Activated naive CD4-positive, alpha-beta T cell treated with anti-CD3 and anti-CD28 coated beads, Interleukin-2, amount 10 ng/mL, durations not matched to agents 7 days and 5 days (primary cell): ENCODE measurements at regions not wholly inside any gene's neighbourhood (a gene's known extent, or its start where the extent isn't known, plus 50 kb on each side); places are given as distances from the start of the nearest gene placed in this dataset.
"Not testable (repeated sequence)": the region's sequence is repeated elsewhere in the genome, so short reads cannot be mapped to it uniquely, and the experiment has no call there.

Experiments used
- CTCF ChIA-PET: fragments of 350-600 bp; sonication (Branson Sonifier 250); formaldehyde crosslinking; loops from one replicate; lab custom pipeline; 2021; ENCODE audit warnings: antibody characterized with exemption; lab: Charles Lee
- DNase-seq: peaks from one replicate; pipeline ENCODE4 v3.0.0-alpha.2; 2020
- H3K27ac Mint-ChIP-seq: one replicate; pipeline ENCODE4 v1.8.0; 2021; ENCODE audit warnings: mild to moderate bottlenecking, moderate library complexity, mixed read lengths
- H3K27me3 Mint-ChIP-seq: one replicate; pipeline ENCODE4 v1.8.0; 2021; ENCODE audit warnings: mild to moderate bottlenecking, mixed read lengths
- H3K36me3 Mint-ChIP-seq: one replicate; pipeline ENCODE4 v1.8.0; 2021; ENCODE audit warnings: mixed read lengths
- H3K4me1 Mint-ChIP-seq: one replicate; pipeline ENCODE4 v1.8.0; 2021; ENCODE audit warnings: mixed read lengths
- H3K4me3 Mint-ChIP-seq: one replicate; pipeline ENCODE4 v1.8.0; 2021; ENCODE audit warnings: mild to moderate bottlenecking, moderate library complexity, mixed read lengths
- H3K9me3 Mint-ChIP-seq: one replicate; pipeline ENCODE4 v1.8.0; 2021; ENCODE audit warnings: mixed read lengths

DNA sequence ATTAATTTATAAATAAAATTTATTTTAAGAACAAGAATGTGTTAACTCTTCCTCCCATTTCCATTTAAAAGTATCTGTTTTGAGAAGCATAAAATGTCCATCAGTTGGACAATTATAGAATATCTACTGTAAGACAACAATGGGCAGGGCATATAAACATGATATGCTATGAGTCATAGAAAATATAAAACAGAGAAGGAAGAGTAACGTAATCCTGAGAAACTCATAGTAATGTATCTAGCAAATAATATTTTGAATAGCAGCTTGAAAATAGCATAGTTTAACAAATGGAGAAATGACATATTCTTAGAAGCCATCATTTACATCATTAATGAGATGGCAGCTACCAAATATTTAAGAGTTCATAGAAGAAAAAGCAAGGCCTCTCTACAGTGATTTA is 820.3 kb upstream of the PCDH10 start:
- no peak overlapping the region for H3K4me3 Mint-ChIP-seq
- no peak for DNase-seq
- CTCF ChIA-PET, result no interaction called here

DNA sequence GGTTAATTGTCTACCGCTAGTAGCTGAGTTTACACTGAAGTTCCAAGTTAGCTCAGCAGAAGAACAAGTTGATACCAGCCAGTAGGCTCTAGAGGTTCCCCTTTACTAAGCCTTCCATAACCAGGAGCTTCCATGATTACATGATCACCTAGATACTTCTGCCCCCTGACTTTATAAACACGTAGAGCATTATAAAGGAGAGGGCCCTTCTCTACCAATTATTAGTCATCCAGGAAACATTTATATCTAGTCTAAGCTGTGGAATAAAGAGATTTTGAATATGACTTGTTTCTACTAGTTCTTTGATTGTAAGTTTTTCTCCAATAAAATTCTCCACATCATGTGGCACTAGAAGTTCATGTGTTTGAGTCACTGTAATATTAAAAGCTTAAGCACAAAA is 818.1 kb upstream of the PCDH10 start:
- Mint-ChIP-seq H3K27ac (no peak overlapping the region), H3K9me3 (peaks cover 3% of the 10 kb centered on the region), H3K27me3 (no peaks in the 10 kb centered on the region), H3K36me3 (no peaks in the 10 kb centered on the region), H3K4me1 (no peaks in the 10 kb centered on the region), H3K4me3 (no peak overlapping the region)
- no peak for DNase-seq
- CTCF ChIA-PET, result no interaction called here

More for the DNA sequence above, 820.3 kb upstream of the PCDH10 start:
- no peaks in the 10 kb centered on the region for H3K36me3 Mint-ChIP-seq
- no peak overlapping the region for H3K27ac Mint-ChIP-seq
- no peaks in the 10 kb centered on the region for H3K4me1 Mint-ChIP-seq
- peaks cover 3% of the 10 kb centered on the region for H3K9me3 Mint-ChIP-seq
- H3K27me3 Mint-ChIP-seq, result no peaks in the 10 kb centered on the region

DNA sequence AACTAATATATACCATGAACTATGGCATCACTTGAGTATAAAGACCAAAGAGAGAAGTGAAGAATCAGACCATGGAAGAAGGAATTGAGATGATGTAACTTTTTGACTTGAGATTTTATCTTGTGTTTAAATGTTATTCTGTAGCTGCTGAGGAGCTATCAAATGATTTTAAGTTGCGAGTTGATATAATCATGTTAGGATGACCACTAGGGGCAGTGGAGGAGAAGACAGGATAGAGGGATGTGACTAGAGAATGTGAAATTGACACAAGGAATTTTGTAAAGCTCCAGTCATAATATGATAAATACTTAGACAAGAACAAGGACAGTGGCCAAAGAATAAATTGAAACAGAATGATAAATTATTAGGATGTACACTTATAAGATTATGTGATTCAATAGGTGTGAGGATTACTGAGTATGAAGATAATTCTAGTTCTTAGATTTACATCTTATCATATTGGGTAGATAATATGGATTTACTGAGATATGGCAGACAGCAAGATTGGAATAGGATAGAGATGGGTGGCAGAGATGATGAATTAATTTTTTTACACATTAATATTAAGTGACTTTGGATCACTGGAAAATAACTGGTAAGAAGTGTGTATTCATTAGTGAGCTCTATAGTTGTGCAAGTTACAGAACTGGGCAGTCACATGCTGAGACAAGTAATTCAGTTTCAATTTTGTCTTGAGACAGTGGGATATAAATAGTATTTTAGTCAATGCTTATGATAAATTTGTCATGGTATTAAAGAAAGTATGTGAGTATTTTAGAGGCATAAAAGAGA is 816.0 kb upstream of the PCDH10 start:
- no peak overlapping the region for H3K4me3 Mint-ChIP-seq
- H3K27ac Mint-ChIP-seq, result no peak overlapping the region
- CTCF ChIA-PET, result no interaction called here
- H3K36me3 Mint-ChIP-seq, result no peaks in the 10 kb centered on the region
- no peaks in the 10 kb centered on the region for H3K4me1 Mint-ChIP-seq
- DNase-seq, result no peak
- H3K27me3 Mint-ChIP-seq, result no peaks in the 10 kb centered on the region
- H3K9me3 Mint-ChIP-seq, result peaks cover 3% of the 10 kb centered on the region

DNA sequence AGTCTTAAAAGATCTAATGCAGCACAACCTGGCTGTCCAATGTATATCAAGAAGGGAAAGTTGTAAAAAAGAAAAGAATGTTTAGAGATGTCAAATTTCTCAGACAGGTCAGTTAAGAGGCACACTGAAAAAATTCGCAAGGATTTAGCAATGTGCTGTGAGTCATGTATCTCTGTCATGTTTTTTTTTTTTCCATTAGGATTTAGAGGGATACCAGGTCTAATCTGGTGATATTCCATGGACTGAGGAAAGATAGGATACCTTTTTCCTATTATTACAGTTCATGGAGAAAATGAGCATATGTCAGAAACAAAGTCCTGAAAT is 815.4 kb upstream of the PCDH10 start:
- Mint-ChIP-seq H3K4me3 (no peak overlapping the region), H3K9me3 (peaks cover 3% of the 10 kb centered on the region), H3K4me1 (no peaks in the 10 kb centered on the region), H3K27ac (no peak overlapping the region), H3K36me3 (no peaks in the 10 kb centered on the region), H3K27me3 (no peaks in the 10 kb centered on the region)
- no peak for DNase-seq
- CTCF ChIA-PET, result no interaction called here

DNA sequence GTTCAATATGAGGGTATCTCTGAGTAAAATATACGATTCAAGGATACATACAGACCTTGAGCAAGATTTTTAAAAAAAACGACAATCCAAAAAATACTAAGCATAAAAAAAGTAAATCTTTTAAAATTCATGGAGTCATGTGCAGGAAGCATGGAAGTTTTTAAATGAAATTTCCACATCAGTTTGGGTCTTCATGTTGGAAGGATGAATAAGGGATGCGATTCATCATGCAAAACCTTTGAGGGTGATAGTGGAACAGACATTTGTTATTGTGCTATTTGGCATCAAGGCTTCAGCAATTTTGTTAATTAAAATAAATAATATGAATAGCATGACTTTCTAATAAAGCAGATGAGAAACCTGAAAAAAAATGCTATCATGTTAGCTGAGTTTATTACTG is 815.0 kb upstream of the PCDH10 start:
- no peaks in the 10 kb centered on the region for H3K4me1 Mint-ChIP-seq
- no peak overlapping the region for H3K27ac Mint-ChIP-seq
- CTCF ChIA-PET, result no interaction called here
- H3K9me3 Mint-ChIP-seq, result peaks cover 3% of the 10 kb centered on the region
- no peaks in the 10 kb centered on the region for H3K27me3 Mint-ChIP-seq
- no peaks in the 10 kb centered on the region for H3K36me3 Mint-ChIP-seq
- no peak for DNase-seq
- H3K4me3 Mint-ChIP-seq, result no peak overlapping the region

DNA sequence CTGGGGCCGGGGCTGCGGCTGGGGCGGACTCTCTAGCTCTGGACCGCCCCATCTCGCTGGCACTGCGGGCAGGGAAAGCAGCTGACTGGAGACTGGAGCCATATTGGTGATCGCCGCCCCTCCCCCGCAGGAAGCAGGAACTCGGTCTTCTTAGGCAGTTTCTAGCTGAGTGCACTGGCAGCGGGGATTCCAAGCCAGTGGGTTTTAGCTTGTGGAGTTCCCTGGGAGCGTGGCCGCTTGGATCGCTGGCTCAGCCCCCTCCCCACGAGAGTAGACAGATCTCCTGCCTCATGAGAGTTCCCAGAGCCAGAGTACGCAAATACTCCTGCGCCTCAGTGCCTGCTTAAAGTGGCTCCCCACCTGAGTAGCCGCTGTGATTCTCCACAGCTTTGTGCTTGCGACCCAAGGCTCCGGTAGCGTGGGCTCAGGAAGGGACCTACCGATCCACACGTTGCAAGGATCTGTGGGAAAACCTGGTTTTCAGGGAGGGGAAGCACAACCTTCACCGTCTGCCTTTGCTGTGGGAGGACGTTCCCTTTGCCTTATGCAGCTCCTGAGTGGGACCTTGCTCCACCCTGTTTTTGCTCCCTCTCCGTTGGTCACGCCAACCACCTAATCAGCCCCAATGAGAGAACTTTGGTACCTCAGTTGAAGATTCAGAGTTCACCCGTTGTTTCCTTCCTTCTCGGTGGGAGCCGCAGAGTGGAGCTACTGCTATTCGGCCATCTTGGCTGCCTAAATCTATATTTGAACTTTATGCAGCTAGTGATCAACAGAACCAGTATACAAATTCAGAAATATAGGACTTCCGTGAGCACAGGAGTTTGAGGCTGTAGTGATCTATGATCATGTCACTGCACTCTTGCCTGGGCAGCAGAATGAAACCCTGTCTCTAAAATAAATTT is 803.9 kb upstream of the PCDH10 start:
- no peak for DNase-seq
- Mint-ChIP-seq H3K36me3 (no peaks in the 10 kb centered on the region), H3K9me3 (peaks cover 12% of the 10 kb centered on the region), H3K27me3 (no peaks in the 10 kb centered on the region), H3K27ac (no peak overlapping the region), H3K4me1 (no peaks in the 10 kb centered on the region), H3K4me3 (no peak overlapping the region)
- CTCF ChIA-PET, result no interaction called here

DNA sequence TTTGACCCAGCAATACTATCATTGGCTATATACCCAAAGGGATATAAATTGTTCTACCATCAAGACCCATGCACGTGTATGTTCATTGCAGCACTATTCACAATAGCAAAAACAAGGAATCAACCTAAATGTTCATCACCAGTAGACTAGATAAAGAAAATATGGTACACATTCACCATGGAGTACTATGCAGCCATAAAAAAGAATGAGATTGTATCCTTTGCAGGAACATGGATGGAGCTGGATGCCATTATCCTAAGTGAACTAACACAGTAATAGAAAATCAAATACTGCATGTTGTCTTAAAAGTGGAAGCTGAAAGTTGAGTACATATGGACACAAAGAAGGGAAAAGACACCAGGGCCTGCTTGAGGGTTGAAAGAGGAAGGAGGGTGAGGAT is 803.1 kb upstream of the PCDH10 start:
- Mint-ChIP-seq H3K27me3 (no peaks in the 10 kb centered on the region), H3K4me3 (no peak overlapping the region), H3K36me3 (no peaks in the 10 kb centered on the region), H3K27ac (no peak overlapping the region), H3K4me1 (no peaks in the 10 kb centered on the region), H3K9me3 (peaks cover 12% of the 10 kb centered on the region)
- CTCF ChIA-PET, result no interaction called here
- DNase-seq, result no peak

DNA sequence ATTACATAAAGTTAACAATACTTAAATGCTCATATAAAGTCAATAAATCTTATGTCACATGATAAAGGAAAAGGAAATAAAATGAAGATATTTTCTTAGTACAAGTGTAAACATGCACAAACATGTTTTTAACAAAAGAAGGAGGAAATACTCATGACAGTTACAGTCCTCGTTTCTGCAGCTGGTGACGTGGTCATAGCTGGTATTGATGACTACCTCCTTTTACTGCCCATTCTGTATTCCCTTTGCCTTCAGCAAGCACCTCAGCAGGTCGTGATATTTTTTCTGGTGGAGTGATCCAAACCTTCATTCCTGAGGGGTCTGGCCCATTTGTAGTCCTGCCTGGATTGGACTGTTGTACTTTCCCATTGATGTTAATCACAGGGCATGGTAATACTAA is 797.5 kb upstream of the PCDH10 start:
- H3K4me1 Mint-ChIP-seq, H3K36me3 Mint-ChIP-seq, CTCF ChIA-PET, DNase-seq, H3K27ac Mint-ChIP-seq, H3K4me3 Mint-ChIP-seq, H3K27me3 Mint-ChIP-seq: not testable (repeated sequence)
- H3K9me3 Mint-ChIP-seq, result peaks cover 16% of the 10 kb centered on the region

DNA sequence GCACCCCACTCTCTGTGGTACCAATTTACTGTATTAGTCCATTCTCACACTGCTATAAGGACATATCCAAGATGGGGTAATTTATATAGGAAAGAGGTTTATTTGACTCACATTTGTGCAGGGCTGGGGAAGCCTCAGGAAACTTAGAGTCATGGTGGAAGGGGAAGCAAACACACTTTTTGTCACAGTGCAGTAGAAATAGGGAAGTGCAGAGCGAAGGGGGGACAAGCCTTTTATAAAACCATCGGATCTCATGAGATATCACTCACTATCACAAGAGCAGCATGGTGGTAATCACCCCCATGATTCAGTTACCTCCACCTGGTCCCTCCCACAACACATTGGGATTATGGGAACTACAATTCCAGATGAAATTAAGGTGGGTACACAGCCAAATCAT is 766.9 kb upstream of the PCDH10 start:
- H3K9me3 Mint-ChIP-seq, result peaks cover 4% of the 10 kb centered on the region
- H3K36me3 Mint-ChIP-seq, result no peaks in the 10 kb centered on the region
- no peak for DNase-seq
- H3K27ac Mint-ChIP-seq, result no peak overlapping the region
- H3K4me1 Mint-ChIP-seq, result no peaks in the 10 kb centered on the region
- CTCF ChIA-PET, result no interaction called here
- H3K27me3 Mint-ChIP-seq, result no peaks in the 10 kb centered on the region
- H3K4me3 Mint-ChIP-seq, result no peak overlapping the region

DNA sequence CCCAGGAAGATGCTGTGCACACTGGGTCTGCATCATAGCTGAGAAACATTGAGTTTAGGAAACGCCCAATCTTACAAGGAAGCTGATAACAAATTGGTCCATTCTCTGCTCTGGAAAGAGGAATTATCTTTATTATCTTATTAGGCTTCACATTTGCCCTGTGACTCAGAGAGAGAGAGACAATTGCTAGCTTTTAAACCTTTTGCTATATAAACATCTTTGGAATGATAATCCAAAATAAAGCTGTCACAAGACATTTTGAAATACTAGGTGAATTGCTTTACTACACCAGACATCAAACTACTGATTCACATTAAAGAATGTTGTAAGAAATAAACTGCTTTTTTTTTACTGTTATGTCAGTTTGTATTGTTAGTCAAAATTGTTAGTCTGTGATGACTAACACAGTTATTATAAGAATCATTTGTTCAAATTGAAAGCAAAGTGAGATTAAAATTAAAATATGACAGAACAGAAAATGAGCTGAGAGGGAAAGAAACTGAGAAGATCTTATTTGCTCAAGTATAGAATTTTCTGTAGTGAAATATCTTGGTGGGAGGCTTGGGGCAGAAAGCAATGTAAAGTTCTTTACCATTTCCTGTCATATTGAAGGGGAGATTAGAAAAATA is 765.4 kb upstream of the PCDH10 start:
- Mint-ChIP-seq H3K36me3 (no peaks in the 10 kb centered on the region), H3K4me3 (no peak overlapping the region), H3K9me3 (peaks cover 3% of the 10 kb centered on the region), H3K4me1 (no peaks in the 10 kb centered on the region), H3K27ac (no peak overlapping the region), H3K27me3 (no peaks in the 10 kb centered on the region)
- CTCF ChIA-PET, result no interaction called here
- DNase-seq, result no peak

DNA sequence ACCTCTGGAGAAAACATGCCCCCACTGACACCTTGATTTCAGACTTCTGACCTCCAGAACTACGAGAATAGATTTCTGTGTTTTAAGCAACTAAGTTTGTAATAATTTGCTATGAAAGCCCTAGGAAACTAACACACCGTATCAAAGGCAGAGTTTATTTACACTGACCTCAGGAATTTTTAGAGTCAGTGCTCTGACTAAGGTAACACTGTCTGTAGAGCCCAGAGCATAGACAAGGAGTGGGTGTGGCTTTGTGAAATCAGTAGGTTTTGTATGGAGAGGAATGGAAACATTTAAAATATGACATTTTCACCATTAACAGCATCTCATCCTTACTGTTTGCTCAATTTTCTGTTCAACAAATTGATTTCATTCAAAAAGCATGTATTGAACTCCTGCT is 764.4 kb upstream of the PCDH10 start:
- H3K27ac Mint-ChIP-seq, result no peak overlapping the region
- H3K4me1 Mint-ChIP-seq, result no peaks in the 10 kb centered on the region
- H3K36me3 Mint-ChIP-seq, result no peaks in the 10 kb centered on the region
- H3K4me3 Mint-ChIP-seq, result no peak overlapping the region
- no peak for DNase-seq
- CTCF ChIA-PET, result no interaction called here
- H3K9me3 Mint-ChIP-seq, result peaks cover 7% of the 10 kb centered on the region
- H3K27me3 Mint-ChIP-seq, result no peaks in the 10 kb centered on the region

DNA sequence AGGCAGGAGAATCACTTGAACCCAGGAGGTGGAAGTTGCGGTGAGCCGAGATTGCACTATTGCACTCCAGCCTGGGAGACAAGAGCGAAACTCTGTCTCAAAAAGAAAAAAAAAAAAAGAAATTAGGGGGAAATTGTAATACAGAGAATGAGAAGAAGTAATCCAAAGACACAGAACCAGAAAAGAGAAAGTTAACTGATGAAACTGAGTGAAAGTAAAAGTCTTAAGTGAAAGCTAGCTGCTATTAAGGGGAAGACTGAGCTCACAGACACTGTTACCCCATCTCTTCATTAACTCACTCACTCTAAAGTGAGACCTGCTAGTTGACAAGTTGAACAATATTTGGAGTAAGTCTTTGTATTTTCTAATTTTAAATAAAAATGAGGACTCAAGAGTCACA is 763.0 kb upstream of the PCDH10 start:
- Mint-ChIP-seq H3K27me3 (no peaks in the 10 kb centered on the region), H3K27ac (no peak overlapping the region), H3K4me3 (no peak overlapping the region), H3K9me3 (peaks cover 7% of the 10 kb centered on the region), H3K4me1 (no peaks in the 10 kb centered on the region), H3K36me3 (no peaks in the 10 kb centered on the region)
- CTCF ChIA-PET, result no interaction called here
- no peak for DNase-seq

DNA sequence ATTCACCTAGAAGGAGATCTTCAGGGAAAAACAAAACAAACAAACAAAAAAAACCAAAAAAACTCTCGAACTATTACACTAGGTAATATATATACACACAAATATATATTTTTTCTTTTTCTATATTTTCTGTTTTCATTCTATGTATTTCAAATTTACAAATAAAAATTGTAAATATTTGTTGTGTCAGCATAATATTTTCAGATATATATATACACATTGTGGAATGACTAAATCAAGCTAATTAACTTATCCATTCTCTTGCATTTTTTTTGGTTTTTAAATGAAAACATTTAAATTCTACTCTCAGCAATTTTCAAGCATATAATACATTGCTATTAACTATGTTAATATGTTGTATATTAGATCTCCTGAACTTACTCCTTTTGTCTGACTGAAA is 762.0 kb upstream of the PCDH10 start:
- CTCF ChIA-PET, result no interaction called here
- Mint-ChIP-seq H3K4me3 (no peak overlapping the region), H3K36me3 (no peaks in the 10 kb centered on the region), H3K4me1 (no peaks in the 10 kb centered on the region), H3K9me3 (peaks cover 8% of the 10 kb centered on the region), H3K27ac (no peak overlapping the region), H3K27me3 (no peaks in the 10 kb centered on the region)
- DNase-seq, result no peak

DNA sequence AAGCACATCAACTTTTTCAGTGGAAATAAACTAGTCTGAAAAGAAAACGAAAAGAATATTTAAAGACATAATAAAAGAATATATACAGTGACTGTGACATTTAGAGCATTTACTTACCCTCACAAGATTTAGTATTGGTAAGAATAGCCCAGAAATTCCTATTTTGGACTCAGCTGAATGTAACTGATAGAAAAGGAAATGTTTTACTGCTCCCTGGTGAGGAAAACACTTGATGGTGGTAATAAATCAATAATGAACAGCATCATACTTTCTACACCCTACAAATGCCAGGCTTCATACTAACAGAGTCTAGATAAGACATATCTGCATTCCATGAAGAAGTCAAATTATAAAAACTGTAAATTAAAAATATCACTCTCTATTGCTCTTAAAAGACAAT is 753.5 kb upstream of the PCDH10 start:
- Mint-ChIP-seq H3K36me3 (no peaks in the 10 kb centered on the region), H3K4me3 (no peak overlapping the region), H3K27ac (no peak overlapping the region), H3K27me3 (no peaks in the 10 kb centered on the region), H3K9me3 (peaks cover 1% of the 10 kb centered on the region), H3K4me1 (no peaks in the 10 kb centered on the region)
- CTCF ChIA-PET, result no interaction called here
- DNase-seq, result no peak

DNA sequence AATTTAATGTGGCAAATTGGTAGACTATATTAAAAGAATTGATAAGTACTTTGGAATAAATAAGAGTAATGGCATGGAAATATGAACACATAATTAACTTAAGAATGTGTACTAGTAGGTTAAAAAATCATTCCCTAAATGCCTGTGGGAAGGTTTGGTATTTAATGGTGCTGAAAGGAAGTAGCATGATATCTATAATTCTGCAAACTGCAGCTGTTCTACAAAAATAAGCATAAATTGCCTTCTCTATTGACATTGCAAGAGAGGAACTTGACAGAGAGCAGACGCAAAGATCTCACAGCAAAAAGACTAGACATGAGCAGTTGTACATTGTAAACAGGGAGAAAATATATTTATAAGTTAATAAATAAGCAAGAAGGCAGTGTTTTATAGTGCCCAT is 752.5 kb upstream of the PCDH10 start:
- no peaks in the 10 kb centered on the region for H3K27me3 Mint-ChIP-seq
- H3K4me3 Mint-ChIP-seq, result no peak overlapping the region
- no peaks in the 10 kb centered on the region for H3K36me3 Mint-ChIP-seq
- H3K4me1 Mint-ChIP-seq, result no peaks in the 10 kb centered on the region
- no peak for DNase-seq
- CTCF ChIA-PET, result no interaction called here
- no peak overlapping the region for H3K27ac Mint-ChIP-seq
- H3K9me3 Mint-ChIP-seq, result peaks cover under 1% of the 10 kb centered on the region
